ENCODE measurements at regions not wholly inside any gene's neighbourhood (a gene's known extent, or its start where the extent isn't known, plus 50 kb on each side); places are given as distances from the start of the nearest gene placed in this dataset.

GRCh38 chr13:85379433-85379832, 419.8 kb downstream of the SLITRK6 start:
- Histone ChIP-seq H3K4me3 (replicated peaks; ENCODE audit: insufficient read depth, low read length) (no peak overlapping the region), H3K27ac (replicated peaks) (no peak overlapping the region), H3K27me3 (ENCODE audit: insufficient read depth, poor library complexity, severe bottlenecking) (no peaks in the 10 kb centered on the region)
- no peak for DNase-seq (ENCODE audit: low read depth in 1 of 2, low spot score in 1 of 2)
- TF ChIP-seq POLR2AphosphoS5 (IDR thresholded peaks at IDR 0.05; ENCODE audit: low read depth) (no peak), SPI1 (IDR thresholded peaks at IDR 0.05; ENCODE audit: borderline replicate concordance, low read depth) (no peak), GABPA (IDR thresholded peaks at IDR 0.05; ENCODE audit: low read depth) (no peak)
- TF ChIP-seq, protein P1, sequence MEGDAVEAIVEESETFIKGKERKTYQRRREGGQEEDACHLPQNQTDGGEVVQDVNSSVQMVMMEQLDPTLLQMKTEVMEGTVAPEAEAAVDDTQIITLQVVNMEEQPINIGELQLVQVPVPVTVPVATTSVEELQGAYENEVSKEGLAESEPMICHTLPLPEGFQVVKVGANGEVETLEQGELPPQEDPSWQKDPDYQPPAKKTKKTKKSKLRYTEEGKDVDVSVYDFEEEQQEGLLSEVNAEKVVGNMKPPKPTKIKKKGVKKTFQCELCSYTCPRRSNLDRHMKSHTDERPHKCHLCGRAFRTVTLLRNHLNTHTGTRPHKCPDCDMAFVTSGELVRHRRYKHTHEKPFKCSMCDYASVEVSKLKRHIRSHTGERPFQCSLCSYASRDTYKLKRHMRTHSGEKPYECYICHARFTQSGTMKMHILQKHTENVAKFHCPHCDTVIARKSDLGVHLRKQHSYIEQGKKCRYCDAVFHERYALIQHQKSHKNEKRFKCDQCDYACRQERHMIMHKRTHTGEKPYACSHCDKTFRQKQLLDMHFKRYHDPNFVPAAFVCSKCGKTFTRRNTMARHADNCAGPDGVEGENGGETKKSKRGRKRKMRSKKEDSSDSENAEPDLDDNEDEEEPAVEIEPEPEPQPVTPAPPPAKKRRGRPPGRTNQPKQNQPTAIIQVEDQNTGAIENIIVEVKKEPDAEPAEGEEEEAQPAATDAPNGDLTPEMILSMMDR (IDR thresholded peaks at IDR 0.05; ENCODE audit: insufficient read depth, low read length) = no peak
- TF ChIP-seq, protein P2, sequence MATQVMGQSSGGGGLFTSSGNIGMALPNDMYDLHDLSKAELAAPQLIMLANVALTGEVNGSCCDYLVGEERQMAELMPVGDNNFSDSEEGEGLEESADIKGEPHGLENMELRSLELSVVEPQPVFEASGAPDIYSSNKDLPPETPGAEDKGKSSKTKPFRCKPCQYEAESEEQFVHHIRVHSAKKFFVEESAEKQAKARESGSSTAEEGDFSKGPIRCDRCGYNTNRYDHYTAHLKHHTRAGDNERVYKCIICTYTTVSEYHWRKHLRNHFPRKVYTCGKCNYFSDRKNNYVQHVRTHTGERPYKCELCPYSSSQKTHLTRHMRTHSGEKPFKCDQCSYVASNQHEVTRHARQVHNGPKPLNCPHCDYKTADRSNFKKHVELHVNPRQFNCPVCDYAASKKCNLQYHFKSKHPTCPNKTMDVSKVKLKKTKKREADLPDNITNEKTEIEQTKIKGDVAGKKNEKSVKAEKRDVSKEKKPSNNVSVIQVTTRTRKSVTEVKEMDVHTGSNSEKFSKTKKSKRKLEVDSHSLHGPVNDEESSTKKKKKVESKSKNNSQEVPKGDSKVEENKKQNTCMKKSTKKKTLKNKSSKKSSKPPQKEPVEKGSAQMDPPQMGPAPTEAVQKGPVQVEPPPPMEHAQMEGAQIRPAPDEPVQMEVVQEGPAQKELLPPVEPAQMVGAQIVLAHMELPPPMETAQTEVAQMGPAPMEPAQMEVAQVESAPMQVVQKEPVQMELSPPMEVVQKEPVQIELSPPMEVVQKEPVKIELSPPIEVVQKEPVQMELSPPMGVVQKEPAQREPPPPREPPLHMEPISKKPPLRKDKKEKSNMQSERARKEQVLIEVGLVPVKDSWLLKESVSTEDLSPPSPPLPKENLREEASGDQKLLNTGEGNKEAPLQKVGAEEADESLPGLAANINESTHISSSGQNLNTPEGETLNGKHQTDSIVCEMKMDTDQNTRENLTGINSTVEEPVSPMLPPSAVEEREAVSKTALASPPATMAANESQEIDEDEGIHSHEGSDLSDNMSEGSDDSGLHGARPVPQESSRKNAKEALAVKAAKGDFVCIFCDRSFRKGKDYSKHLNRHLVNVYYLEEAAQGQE (IDR thresholded peaks at IDR 0.05; ENCODE audit: insufficient replicate concordance, low read depth) = no peak

DNA sequence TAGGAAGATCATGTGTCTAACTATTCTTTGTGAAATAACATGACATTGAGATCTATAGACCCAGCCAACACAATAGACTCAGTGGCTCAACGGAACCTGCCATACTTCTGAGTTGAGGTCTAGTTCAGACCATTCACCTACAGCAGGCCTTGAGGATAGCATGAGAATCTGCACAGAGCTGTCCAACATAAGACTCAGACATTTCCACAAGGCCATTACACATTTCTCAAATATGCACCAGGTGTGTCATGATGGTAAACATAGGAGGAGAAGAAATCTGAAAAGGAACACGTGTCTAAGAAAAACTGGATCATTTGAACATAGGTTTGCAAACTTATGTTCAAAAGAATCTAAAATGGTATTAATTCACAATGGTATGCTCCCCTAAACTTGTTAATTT, 421.4 kb downstream of the SLITRK6 start:
- H3K4me3 ChIP-seq (replicated peaks; ENCODE audit: insufficient read depth, low read length) = no peak overlapping the region
- no peaks in the 10 kb centered on the region for H3K27me3 ChIP-seq (ENCODE audit: insufficient read depth, poor library complexity, severe bottlenecking)
- DNase-seq (ENCODE audit: low read depth in 1 of 2, low spot score in 1 of 2) = no peak
- no peak for TF ChIP-seq SPI1 (IDR thresholded peaks at IDR 0.05; ENCODE audit: borderline replicate concordance, low read depth)
- TF ChIP-seq POLR2AphosphoS5 (IDR thresholded peaks at IDR 0.05; ENCODE audit: low read depth) = no peak
- TF ChIP-seq, protein P2 (IDR thresholded peaks at IDR 0.05; ENCODE audit: insufficient replicate concordance, low read depth) = no peak
- TF ChIP-seq, protein P1 (IDR thresholded peaks at IDR 0.05; ENCODE audit: insufficient read depth, low read length) = no peak
- TF ChIP-seq GABPA (IDR thresholded peaks at IDR 0.05; ENCODE audit: low read depth) = no peak
- H3K27ac ChIP-seq (replicated peaks) = no peak overlapping the region

DNA sequence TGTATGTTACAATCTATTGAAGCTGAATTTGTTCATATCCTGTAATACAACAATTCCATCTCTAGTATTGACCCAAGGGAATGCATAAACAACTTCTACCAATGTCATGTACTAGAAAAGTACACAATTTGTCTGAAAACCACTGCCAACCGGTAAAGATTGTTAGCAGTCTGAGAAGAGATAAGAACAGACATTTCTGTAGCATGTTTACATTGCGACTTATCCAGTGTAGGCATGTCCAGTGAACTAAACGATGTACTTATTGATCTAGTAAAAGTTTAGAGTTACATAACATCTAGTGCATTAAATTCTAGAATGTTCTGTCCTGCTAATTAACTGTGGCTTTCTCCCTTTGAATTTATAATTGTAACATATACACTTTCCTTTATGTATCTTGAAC, 425.9 kb downstream of the SLITRK6 start:
- H3K4me3 ChIP-seq (replicated peaks; ENCODE audit: insufficient read depth, low read length) = no peak overlapping the region
- H3K27me3 ChIP-seq (ENCODE audit: insufficient read depth, poor library complexity, severe bottlenecking) = no peaks in the 10 kb centered on the region
- DNase-seq (ENCODE audit: low read depth in 1 of 2, low spot score in 1 of 2) = no peak
- TF ChIP-seq GABPA (IDR thresholded peaks at IDR 0.05; ENCODE audit: low read depth) (no peak), POLR2AphosphoS5 (IDR thresholded peaks at IDR 0.05; ENCODE audit: low read depth) (no peak), SPI1 (IDR thresholded peaks at IDR 0.05; ENCODE audit: borderline replicate concordance, low read depth) (no peak)
- TF ChIP-seq, protein P1 (IDR thresholded peaks at IDR 0.05; ENCODE audit: insufficient read depth, low read length) = no peak
- TF ChIP-seq, protein P2 (IDR thresholded peaks at IDR 0.05; ENCODE audit: insufficient replicate concordance, low read depth) = no peak
- no peak overlapping the region for H3K27ac ChIP-seq (replicated peaks)
